ENCODE measurements at regions not wholly inside any gene's neighbourhood (a gene's known extent, or its start where the extent isn't known, plus 50 kb on each side); places are given as distances from the start of the nearest gene placed in this dataset.

GRCh38 chr4:160894128-160894527 lies 1269.7 kb downstream of the FSTL5 start:
- no peak overlapping the region for H3K4me2 ChIP-seq (ENCODE audit: low read length)
- H3K27ac ChIP-seq = no peak overlapping the region
- no peaks in the 10 kb centered on the region for H3K79me2 ChIP-seq
- H3K27me3 ChIP-seq (ENCODE audit: control insufficient read depth, insufficient read depth, low read length) = no peaks in the 10 kb centered on the region
- no peaks in the 10 kb centered on the region for H3K9me3 ChIP-seq (ENCODE audit: control insufficient read depth, low read length)
- no peaks in the 10 kb centered on the region for H3K36me3 ChIP-seq (ENCODE audit: control insufficient read depth, insufficient read depth, low read length)
- no peak overlapping the region for H2AFZ ChIP-seq
- no peak overlapping the region for H3K9ac ChIP-seq
- no peak for TF ChIP-seq CTCF (IDR thresholded peaks at IDR 0.05)
- no peaks in the 10 kb centered on the region for H3K4me1 ChIP-seq
- no peak overlapping the region for H3K4me3 ChIP-seq (ENCODE audit: low read depth, low read length)

GRCh38 chr4:160894809-160895208 lies 1269.0 kb downstream of the FSTL5 start:
- H3K9ac ChIP-seq = no peak overlapping the region
- no peak overlapping the region for H2AFZ ChIP-seq
- H3K79me2 ChIP-seq = no peaks in the 10 kb centered on the region
- H3K4me1 ChIP-seq = no peaks in the 10 kb centered on the region
- no peaks in the 10 kb centered on the region for H3K27me3 ChIP-seq (ENCODE audit: control insufficient read depth, insufficient read depth, low read length)
- TF ChIP-seq CTCF (IDR thresholded peaks at IDR 0.05) = no peak
- no peak overlapping the region for H3K4me3 ChIP-seq (ENCODE audit: low read depth, low read length)
- H3K4me2 ChIP-seq (ENCODE audit: low read length) = no peak overlapping the region
- H3K36me3 ChIP-seq (ENCODE audit: control insufficient read depth, insufficient read depth, low read length) = no peaks in the 10 kb centered on the region
- H3K9me3 ChIP-seq (ENCODE audit: control insufficient read depth, low read length) = no peaks in the 10 kb centered on the region
- H3K27ac ChIP-seq = no peak overlapping the region

- Histone ChIP-seq H3K36me3 (ENCODE audit: control insufficient read depth, insufficient read depth, low read length) (no peaks in the 10 kb centered on the region), H3K9ac (no peak overlapping the region), H3K79me2 (no peaks in the 10 kb centered on the region), H3K27me3 (ENCODE audit: control insufficient read depth, insufficient read depth, low read length) (no peaks in the 10 kb centered on the region), H3K9me3 (ENCODE audit: control insufficient read depth, low read length) (no peaks in the 10 kb centered on the region), H3K4me2 (ENCODE audit: low read length) (no peak overlapping the region), H3K4me1 (no peaks in the 10 kb centered on the region), H3K27ac (no peak overlapping the region), H2AFZ (no peak overlapping the region), H3K4me3 (ENCODE audit: low read depth, low read length) (no peak overlapping the region)
- TF ChIP-seq CTCF (IDR thresholded peaks at IDR 0.05) = no peak
Measured at GRCh38 chr4:160927311-160927710, 1236.5 kb downstream of the FSTL5 start.

- Histone ChIP-seq H3K4me1 (no peaks in the 10 kb centered on the region), H3K9ac (no peak overlapping the region), H3K4me3 (ENCODE audit: low read depth, low read length) (no peak overlapping the region), H3K27me3 (ENCODE audit: control insufficient read depth, insufficient read depth, low read length) (no peaks in the 10 kb centered on the region), H3K36me3 (ENCODE audit: control insufficient read depth, insufficient read depth, low read length) (no peaks in the 10 kb centered on the region), H3K27ac (no peak overlapping the region), H3K79me2 (no peaks in the 10 kb centered on the region), H3K9me3 (ENCODE audit: control insufficient read depth, low read length) (no peaks in the 10 kb centered on the region), H2AFZ (no peak overlapping the region), H3K4me2 (ENCODE audit: low read length) (no peak overlapping the region)
- TF ChIP-seq CTCF (IDR thresholded peaks at IDR 0.05) = no peak
Measured at GRCh38 chr4:160928482-160928881, 1235.3 kb downstream of the FSTL5 start.

- no peaks in the 10 kb centered on the region for H3K27me3 ChIP-seq (ENCODE audit: control insufficient read depth, insufficient read depth, low read length)
- no peak overlapping the region for H2AFZ ChIP-seq
- no peaks in the 10 kb centered on the region for H3K9me3 ChIP-seq (ENCODE audit: control insufficient read depth, low read length)
- no peak overlapping the region for H3K27ac ChIP-seq
- no peaks in the 10 kb centered on the region for H3K4me1 ChIP-seq
- no peak for TF ChIP-seq CTCF (IDR thresholded peaks at IDR 0.05)
- no peak overlapping the region for H3K9ac ChIP-seq
- H3K79me2 ChIP-seq = no peaks in the 10 kb centered on the region
- H3K4me2 ChIP-seq (ENCODE audit: low read length) = no peak overlapping the region
- no peak overlapping the region for H3K4me3 ChIP-seq (ENCODE audit: low read depth, low read length)
- H3K36me3 ChIP-seq (ENCODE audit: control insufficient read depth, insufficient read depth, low read length) = no peaks in the 10 kb centered on the region
Measured at GRCh38 chr4:160947653-160948052, 1216.1 kb downstream of the FSTL5 start.

Data from parathyroid adenoma (tissue), 2 donors.